CD4-positive, alpha-beta T cell treated with Interleukin-15 for 4 hours (primary cell): ENCODE measurements at regions not wholly inside any gene's neighbourhood (a gene's known extent, or its start where the extent isn't known, plus 50 kb on each side); places are given as distances from the start of the nearest gene placed in this dataset.
"Not testable (repeated sequence)": the region's sequence is repeated elsewhere in the genome, so short reads cannot be mapped to it uniquely, and the experiment has no call there.

Source experiments
- DNase-seq: peaks from one replicate; pipeline ENCODE4 v3.0.0-alpha.2; 2020; ENCODE audit warnings: low spot score

DNA sequence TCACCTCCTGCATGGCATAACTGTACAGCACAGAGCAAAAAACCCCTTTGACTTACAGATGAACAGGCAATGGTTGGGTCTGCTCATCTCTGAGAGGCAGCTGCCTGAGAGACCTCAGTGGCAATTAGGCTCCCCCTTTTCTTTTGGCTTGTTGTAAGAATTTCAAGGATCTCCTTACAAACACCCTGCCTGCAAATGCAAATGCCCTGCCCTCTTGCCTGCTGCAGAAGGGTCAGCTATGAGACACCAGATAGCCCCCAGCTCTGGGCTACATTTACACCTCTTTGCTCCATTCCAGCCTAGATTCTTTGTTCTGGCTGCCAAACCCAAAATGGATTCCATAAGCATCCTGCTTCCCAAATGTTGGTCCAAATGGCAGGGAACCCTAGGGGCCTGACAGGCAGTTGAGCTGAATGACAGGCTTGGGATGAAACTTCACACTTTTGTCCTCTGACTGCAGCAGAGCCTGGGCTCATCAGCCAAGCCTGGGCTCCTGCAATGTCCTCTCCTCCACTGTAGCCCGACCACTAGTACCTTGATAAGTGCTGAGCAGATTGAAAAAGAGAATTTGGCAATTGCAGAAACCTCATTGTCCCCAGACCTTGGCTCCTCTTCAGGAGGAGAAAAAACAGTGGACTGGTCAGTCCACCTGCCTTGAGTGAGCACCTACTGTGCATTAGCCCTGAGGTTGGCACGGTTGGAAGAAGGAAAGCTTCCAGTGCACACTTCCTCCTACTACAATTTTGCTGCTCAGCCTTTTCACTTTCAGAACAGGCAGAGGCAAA, 678.3 kb downstream of the BCL11A start:
- no peak for DNase-seq

DNA sequence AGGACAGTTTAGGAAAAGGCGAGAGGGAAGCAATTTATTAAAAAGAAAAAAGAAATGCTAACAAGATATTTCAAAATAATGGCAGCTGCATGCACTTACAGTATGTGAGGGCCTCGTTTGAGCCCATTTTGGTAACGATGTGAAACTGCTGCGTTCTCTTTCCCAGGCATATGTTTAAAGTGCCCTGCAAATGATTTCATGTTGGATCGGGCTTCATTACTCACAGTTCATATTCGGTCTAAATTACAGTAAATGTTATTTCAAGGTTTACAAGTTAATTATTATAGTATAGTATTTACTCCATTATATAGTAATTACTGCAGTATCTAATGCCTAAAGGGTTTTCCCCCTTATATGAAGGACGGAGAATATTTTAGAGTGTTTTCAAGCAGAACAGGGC, 679.1 kb downstream of the BCL11A start:
- DNase-seq, result no peak

DNA sequence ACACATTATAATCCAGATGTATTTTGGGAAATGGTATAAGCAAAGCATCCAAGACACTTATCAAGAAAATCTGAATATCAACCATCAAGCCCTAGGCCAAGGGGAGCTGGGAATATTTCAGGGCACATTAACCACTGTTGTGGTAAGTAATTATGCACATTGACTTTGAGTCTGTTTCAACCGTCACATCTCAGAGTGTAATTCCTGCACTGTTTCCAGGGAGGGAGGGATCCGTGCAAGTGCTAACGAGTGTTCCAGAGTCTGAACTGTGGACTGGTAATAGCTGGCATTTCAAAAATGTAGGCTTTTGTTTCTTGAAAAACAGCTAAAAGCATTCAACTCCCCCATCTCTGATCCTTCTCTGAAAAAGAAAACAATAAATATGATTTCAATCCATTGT, 681.6 kb downstream of the BCL11A start:
- DNase-seq, result no peak

DNA sequence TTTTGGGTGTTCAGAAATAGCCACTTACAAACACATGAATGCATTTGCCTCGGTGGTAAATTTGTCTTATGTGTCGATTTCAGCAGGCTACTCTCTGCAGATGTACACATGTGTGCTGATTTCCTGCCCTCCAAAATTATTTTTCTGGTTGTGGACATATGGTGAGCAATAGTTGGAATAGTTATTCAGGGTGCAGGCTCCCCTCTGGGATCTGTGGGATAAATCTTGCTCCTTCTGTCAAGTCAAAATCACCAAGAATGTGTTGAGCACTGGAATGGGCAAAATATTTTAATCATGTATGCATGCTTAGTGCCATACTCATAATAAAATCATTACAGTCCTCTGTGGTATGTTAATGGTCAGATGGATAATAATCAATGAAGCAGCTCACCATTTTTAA, 684.5 kb downstream of the BCL11A start:
- DNase-seq, result no peak

DNA sequence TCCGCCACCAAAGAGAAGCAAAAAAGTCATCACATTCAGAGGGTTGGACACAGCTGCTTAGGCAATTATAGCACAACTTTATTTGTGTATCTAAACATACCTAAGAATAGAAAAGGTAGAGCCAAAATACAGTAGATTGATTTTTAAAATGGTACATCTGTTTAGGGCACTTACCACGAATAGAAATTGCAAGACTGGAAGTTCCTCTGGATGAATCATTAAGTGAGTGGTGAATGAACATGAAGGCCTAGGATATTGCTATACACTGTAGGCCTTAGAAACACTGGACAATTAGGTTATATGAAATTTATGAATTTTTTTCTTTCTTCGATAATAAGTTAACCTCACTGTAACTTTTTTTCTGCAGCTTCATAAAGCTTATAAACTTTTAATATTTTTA, 687.0 kb downstream of the BCL11A start:
- no peak for DNase-seq

DNA sequence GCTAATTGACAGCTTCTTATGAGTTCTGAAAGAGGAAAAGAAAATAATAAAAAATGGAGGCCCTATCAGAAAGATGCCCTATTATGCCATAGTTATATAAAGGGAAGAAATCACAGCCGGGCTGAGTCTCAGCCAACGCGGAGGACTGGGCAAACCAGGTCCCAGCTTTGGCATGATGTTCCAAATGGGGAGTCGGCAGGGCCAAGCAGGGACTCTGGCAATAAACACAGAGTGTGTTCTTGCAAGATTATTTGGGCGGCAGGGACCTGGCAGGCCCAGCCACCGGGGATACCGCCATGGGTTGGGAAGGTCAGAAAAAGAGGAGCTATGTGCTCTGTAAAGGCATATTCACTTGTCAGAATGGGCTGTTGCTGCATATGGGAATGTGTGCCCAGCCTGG, 694.9 kb downstream of the BCL11A start:
- DNase-seq, result no peak

DNA sequence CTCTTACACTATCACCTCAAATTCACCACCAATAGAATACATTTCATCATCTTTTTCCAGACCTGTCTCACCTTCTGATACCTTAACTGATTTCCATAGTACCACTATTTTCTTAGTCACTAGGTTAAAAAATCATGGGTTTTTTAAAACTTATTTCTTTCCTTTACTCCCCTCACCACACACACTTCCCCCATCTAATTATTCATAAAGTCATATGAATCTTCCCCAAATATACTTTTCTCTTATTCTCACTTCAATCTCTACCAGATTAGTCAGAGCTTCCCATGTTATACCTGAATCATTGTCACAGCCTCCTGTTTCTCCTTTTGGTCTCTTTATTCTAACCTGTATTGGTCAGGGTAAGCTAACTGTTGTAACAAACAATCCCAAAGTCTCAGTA, 696.3 kb downstream of the BCL11A start:
- DNase-seq, result no peak

DNA sequence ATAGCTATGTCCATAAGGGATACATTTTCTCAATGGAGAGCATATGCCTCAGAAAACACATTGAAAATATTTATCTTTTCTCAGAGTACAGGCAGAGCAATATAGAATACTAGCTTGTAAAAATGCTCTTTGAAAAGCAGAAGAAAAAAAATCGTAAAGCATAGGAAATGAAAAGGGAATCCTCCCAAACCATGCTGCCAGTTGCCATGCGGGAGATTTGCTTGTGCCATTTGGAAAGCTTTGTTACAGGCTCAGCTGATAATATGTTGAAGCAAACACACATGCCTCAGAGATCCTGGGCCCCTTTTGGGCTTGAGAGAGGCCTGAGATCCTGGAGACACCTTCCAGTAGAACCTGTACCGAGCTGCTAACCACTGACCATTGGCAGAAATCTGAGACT, 697.1 kb downstream of the BCL11A start:
- no peak for DNase-seq

DNA sequence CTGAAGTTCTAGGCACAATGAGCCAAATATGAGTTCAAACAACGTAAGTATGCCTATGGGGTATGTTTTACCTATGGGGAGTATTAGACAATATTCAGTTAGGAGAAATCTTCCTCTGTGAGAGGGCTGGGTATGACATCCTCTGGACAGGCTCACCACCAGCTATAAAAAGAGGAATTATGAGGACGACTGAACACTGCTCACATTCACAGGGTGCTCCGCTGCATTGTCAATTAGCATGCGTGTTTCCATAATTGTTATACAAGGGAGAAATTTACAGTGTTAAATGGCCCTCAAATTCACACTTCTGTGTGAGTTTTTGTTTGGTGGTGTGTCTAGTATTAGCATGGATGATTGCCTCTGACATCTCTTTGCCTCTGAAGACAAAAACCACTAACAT, 700.4 kb downstream of the BCL11A start:
- no peak for DNase-seq

DNA sequence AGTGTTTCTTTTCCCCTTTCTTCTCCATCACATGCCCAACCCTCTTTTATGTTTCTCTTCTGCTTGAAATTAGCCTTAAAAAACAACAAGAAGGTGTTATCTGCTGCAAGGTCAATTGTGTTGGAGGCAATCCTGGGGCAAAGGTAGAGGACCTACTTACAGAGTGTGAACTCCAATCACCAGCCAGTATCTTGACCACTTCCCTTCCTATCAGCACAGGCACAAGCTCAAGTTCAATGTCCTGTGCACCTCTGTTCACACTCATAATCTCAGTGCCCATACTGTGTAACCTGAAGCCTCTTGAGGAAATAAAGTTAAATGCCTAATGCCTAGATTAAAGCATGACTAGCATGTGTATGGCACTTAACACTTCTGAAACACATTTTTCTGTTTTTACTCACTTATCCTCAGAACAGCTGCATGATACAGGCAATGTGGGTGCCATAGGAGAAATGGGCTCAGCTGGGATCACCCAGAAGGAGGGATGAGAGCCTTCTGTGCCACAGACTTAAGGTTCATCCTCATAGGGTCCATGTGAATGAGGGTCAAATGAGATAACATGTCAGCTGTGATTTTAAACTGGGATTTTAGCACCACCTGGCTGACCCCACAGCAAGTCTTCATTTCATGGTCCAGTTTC, 701.5 kb downstream of the BCL11A start:
- DNase-seq, result no peak

DNA sequence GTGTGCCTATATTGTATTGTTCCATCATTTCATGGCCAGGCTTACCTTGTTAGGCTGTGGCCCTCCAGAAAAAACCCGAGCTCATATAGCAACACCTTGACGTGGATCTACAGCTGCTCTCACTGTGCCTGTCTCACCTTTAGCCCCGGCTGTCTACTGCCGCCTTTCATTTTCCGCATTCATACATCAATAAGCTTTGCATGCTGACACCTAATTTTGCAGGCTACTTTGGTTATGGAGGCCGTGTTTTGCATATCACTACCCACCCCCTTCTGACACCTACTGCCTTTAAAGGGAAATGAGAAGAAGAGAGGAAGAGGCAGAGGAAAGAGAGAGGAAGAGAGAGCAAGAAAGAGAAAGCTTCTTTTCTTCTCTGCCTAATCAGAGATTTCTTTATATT, 702.9 kb downstream of the BCL11A start:
- DNase-seq, result no peak

DNA sequence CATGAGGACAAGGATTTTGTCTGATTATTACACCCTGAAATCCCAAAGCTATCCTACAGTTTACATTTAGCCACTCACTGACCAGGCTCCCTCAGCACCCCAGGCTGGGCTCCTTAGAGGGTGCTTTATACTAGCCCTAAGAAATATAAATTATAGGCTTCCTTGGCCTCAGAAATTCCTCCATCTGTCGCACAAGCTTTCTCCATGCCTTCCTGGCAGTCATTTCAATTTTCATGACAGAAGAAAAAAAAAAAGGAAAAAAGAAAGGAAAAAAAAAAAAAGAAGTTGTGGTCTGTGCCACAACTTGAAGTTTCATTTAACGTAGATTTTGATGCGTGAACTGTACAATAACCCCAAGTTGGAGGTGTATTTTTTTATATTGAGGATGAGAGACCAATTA, 719.5 kb downstream of the BCL11A start:
- no peak for DNase-seq

DNA sequence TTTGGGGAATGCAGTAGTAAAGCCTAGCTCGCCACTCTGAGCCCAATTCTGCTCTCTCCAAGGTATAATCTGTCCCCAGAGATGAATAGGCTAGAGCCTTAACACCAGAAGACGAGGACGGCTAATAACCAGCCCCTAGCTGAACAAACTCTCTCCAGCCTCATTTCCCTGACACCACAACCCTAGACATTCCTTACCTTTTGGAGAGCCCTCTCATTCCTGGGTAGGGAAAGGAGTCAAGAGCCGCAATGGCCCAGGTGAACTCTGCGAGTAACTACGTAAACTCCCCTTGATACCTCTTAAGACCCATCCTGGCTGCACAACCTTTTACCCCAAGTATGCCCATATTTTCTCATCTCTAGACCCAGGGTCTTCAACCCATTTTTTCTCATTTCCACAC, 722.9 kb downstream of the BCL11A start:
- DNase-seq, result no peak

DNA sequence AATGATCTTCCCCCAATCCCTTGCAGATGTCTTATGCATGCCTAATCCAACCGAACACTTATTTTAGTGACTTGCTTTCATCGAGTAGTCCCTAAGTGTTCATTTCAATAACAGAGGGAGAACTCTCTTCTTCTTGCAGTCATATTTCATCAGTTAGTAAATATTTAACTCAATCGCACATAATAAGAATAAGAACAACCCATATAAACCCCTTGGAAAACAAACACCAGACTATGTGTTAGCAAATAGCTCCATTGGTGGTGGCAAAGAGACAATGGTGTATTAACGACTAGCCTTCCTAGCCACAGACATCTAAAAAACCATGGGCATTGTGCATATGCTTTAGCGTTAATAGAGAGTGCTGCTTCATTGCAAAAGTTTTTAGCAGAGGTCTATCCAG, 725.8 kb downstream of the BCL11A start:
- DNase-seq, result no peak

DNA sequence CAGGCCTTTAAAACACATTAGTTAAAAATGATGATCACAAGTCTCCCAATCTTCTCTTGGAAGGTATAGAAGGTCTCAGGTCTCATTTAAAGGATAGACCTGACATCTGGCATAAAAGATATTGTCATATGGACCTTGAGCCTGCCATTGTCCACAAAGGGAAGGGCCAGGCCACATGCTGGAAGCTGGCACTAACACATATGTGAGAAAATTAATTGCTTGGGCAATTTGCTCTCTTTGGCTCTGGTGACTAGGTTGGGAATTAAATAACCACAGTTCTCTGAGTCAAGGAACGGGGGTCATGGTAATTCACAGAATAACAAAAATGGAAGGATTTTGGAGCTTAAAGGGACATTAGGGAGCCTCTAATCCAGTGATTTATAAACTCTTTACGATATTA, 727.3 kb downstream of the BCL11A start:
- no peak for DNase-seq

DNA sequence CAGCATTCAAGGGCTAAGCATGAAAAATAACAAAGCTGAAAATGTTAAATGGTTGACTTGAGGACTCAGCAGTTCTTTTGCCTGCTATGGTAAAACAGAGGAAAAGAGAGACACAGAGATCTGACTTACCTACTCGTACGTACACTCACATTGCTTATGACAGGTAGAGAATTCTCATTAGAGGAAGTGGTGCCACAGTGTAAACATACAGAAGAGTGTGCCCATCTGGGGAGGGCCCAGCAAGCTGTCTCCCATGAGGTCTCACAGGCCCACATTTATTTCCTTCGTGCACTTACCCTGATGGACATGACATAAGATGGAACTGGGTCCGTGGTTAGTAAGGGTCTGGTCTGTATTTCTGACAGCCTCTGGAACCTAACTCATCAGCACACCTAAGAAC, 729.1 kb downstream of the BCL11A start:
- no peak for DNase-seq

DNA sequence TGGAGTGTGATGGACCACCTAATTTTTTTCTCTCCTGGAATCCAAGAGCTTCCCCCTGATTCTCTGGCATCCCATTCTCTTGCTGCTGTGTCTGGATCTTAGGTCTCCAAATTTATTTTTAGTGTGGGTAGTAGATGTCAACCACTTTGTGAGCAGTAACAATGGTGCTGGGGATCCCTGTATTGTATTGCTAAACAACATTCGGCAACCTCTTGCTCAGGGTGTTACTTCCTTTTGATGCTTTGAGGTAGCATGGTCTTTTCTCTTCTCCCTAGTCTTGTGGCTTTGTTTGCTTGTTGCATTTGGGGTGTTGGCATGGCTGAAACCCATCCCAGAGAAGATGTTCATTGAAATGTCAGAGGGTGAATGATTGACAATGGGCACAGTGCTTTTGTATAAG, 737.4 kb downstream of the BCL11A start:
- DNase-seq, result no peak

DNA sequence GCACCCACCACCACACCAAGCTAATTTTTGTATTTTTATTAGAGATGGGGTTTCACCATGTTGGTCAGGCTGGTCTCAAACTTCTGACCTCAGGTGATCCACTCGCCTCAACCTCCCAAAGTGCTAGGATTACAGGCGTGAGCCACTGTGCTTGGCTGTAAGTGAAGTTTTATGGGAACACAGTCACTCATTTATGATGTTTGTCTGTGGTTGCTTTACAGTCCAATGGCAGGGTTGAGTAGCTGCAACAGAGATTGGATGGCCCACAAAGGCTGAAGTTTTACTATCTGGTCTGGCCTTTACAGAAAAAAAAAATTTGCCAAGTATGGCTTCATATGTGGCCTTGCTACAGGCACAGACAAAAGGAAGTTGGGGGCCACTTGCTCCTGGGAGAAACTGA, 743.2 kb downstream of the BCL11A start:
- not testable (repeated sequence) for DNase-seq

DNA sequence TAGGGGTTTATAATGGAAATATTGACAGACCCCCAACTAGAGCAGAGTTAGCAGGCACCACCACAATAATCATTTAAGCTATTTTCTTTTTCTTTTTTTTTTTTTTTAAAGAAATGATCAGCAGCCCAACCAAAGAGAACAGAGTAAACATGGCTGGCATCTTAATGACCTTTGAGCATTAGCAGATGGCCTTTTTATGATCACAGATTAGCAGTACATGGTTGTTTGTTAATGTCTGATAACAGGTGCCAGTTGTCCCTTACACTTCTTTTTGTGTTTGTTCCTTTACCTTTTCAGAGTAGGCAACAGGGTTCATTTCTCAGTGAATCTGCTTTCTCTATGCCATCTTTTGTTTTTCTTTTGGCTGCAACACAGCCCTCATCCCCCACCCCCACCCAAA, 747.0 kb downstream of the BCL11A start:
- no peak for DNase-seq

DNA sequence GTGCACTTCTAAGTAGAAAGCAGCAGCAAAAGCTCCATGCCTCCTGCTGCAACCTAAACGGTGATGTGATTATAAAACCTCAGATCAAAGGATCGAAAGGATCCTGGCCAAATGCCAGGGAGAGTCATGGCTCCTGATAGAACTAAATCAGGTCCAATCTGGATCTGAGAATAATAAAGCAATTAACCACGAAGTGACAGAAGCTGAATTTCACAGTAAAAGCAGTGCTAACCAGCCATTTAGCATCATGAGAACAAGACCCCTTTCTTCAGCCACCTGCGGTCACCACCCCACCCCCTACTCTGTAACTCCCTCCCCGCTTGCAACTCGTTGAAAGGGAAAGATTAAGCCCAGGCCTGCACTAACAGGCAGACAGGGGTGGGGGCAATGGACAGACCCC, 748.7 kb downstream of the BCL11A start:
- no peak for DNase-seq

DNA sequence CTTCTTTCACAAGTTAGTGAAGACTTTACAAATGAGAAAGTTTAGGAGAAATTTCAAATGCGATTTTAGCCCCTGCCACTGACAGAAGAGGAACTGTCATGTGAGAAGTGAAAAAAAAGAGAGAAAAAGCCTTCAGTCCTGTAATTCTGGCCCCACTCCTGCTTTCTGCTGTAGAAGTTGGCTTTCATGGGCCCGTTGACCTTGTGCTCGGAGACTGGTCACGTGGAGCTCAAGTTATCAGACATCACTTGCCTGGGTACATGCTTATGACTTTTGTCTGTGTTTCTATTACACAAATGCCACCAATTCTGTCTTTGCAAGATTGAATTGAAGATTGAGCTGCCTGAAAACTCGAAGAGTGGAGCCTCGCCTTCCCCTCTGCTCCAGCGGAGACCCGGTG, 749.9 kb downstream of the BCL11A start:
- DNase-seq, result no peak

DNA sequence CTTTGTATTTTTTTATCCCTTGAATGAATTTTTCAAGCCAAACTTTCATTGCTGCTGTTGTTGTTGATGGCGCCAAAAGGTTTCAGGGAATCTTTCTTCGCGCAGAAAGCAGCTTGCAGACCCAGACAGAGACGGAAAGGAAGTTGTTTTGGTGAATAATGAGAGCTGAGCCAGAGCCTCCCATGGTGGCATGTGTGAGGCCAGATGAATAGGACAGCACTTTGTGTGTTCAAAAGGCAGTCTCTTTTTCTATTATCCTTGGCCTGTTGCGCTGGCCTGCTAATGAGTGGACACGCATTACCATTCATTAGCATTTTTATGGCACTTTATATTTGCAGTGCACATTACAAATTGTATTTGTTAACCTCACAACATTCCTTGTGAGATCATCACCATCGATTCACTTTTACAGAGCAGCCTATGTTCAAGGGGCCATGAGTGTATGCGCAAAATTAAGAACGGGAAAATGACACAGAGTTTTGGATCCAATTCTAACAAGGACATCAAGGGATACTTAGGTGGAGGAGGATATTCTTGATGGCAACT, 754.7 kb downstream of the BCL11A start:
- no peak for DNase-seq

DNA sequence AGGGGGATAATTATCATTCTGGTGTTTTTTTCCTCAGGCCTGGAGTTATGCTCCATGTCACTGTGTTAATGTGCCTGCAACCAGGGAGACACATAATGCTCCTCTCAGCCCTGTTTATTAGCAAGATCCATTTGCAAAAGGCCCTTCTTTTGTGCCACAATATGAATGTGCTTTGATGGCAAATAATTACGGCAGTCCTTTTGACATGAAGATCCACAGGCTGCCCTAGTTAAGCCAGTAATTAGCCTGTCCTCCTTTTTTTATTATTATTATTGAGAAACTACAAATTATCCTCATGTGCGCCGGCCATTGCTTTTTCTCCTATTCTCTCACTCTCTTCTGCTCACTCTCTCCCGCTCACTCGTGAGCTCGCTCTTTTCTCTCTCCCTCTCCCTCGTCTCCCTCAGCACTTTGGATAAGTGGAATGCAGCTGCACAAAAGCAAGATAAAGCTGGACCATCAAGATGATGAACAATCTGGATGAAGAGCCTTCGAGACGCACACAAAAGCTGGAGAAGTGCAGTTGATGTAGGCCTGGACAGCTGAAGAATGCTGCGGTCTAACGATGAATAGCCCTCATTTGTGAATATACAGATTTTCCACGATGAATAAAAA, 762.3 kb downstream of the BCL11A start:
- no peak for DNase-seq
